Globus pallidus (tissue), 1 donor: ENCODE measurements at regions not wholly inside any gene's neighbourhood (a gene's known extent, or its start where the extent isn't known, plus 50 kb on each side); places are given as distances from the start of the nearest gene placed in this dataset.

Experiments used
- DNase-seq: peaks from one replicate; pipeline ENCODE4 v3.0.0-alpha.2; 2015; ENCODE audit warnings: low spot score

DNA sequence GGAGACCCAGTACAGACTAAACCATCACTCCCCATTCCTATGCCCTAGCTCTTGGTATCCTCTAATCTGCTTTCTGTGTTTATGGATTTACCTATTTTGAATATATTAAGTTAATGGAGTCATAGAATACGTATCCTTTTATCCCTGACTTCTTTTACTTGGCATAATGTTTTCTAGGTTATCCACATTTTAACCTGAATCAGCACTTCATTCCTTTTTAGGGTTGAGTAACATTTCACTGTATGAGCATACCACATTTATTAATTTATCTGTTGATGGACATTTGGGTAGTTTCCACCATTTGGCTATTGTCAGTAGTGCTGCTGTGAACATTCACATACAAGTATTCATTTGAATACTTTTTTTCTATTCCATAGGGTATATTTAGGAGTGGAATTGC, 157.3 kb upstream of the CTNNA2 start:
- no peak for DNase-seq

DNA sequence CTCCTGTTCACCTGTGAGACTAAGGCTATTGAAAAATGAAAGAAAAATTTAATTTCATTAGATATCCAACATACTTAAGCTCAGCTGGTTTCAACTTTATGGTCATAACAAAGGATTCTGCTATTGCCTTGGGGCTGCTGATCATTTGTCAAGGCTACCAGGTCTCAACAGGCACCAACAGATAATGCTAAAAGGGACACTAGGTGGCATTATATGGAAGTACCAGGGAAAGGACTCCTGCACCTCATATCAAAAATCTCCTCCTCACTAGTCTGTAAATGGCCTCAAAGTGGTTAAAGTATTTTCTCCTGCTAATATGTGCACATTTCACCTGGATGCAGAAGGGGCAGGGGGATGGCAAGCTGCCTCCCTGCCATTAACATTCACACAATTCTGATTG, 167.9 kb upstream of the REG3A start:
- DNase-seq = no peak

DNA sequence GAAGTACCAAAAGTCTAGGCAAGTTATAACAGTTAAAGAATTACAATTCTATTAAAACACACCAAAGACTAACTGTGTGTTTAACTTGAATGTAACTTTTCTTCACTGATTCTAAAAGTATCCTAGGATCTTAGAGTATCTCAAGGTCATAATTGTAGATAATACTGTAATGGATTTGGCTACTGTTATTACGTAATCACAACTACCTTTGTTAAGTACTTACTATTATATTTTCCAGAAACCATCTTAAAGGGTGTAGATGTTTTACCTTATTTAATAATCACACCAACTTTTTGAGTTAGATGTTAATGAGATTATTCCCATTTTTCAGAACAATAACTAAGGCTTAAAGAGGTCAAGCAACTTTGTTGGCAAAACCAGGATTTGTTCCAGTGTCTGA, 161.3 kb upstream of the REG3A start:
- no peak for DNase-seq

DNA sequence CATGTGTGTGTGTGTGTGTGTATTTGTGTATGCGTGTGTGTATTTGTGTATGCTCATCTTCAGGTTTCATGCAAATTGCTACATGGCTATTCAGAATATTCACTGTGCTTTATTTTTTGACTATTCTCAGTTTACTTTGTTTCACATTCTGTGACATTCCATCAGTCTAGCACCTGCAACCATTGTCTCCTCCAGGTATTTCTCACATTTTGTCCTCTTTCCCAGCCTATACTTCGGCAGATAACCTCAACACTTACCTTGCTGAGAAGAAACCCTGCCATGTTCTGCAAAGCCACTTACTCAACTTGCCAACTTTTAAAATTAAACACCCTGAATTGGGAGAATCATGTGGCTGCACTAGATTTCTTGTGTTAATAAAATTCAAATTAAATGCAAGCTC, 135.4 kb upstream of the REG3A start:
- DNase-seq = peak; percentile 34

DNA sequence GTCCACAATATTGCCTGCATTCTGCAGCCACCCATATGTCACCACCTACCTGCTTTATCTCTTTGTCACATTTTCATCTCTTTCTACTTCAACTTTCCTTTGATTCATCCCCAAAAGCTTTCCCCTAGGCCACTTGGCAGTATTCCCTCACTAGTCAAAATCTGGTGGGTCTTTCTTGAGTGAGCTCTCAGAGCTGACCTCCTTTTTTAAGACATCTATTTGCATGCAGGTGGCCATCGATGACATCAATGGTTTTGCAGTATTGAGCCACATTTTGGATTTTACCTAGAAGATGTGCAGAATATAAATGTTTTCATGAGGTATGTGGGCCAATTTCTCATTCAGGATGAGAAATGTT, 133.4 kb upstream of the REG3A start:
- DNase-seq = peak; percentile 56

DNA sequence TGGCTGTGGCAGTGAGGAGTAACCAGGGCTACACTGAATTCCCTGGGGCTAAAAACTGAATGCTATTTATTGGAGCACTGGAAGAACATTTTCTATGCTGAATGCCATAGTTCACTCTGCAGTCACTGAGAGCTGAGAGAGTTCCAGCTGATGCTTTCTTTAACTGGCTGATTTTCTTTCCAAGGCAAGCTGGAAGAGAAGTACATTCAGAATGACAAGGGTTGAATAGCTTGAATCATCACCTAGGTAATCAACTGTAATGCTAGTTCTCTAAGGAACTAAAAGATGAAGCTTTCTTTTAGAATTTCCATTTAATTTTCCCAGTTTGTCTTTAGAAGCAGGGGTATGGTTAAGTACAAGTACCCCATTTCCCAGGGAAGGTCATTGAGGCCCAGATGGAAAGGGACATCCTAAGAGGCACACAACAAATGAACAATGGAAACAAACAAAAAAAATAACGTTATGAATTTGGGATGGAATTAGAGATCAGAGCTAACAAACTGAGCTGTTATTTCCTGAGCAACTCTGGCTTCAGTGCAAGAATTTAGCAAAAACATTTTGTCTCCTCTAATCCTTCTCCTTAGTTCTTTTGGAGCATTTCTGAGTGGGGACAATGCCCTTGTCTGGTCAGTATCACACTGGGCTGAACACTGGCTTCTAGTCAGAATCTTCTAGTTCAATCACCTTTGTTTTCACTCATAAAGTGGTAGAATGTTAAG, 132.8 kb upstream of the REG3A start:
- peak; percentile 54 for DNase-seq

DNA sequence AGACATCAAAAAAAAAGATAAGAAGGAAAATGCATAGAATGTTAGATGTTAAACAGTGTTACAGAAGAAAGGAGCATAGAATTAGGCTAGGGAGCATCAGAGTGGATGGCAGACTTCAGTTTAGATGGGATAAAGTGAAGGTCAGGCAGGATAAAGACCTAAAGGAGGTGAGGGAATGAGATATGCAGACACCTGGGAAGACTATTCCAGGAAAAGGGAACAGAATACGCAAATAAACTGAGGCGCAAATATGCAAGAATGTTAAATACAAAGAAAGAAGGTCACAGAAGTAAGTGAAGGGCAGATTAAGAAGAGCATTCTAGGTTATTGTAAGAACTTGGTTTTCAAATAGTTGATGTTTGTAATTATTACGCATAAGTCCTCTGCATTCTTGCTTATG, 116.3 kb upstream of the REG3A start:
- no peak for DNase-seq

DNA sequence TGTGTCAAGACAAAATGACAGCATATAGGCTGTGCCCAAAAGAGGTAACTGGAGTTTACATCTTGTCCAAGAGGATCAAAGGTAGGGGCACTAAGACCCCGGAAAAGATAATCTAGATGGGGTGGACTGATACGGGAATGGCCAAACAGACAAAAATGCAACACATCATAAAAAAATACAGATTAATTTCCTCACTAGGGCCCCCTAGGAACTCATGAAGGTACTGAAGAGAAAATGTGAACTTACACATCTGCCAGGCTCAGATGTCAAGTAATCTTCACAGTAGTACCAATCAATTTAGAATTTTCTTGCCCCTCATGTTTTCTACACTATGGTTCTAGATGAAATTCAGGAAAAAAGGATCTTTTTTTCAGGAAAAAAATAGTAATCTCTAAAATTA, 115.6 kb upstream of the REG3A start:
- no peak for DNase-seq

DNA sequence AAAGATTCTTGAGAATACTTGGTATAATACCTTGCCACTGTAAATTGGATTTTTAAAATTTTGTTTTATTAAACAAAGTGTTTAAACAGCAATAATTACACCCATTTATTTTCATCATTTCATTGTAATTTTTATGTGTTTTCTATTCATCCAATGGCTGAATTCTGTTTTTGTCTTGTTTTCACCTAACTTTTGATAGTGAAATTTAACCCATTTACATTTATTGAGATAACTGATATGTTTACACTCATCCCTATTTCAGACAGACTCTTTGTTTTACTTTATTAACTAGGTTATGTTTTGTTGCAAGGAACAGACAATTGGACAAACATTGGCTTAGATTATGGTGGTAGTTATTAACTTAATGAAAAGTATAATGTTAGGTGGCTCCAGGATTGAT, 113.1 kb upstream of the REG3A start:
- no peak for DNase-seq

DNA sequence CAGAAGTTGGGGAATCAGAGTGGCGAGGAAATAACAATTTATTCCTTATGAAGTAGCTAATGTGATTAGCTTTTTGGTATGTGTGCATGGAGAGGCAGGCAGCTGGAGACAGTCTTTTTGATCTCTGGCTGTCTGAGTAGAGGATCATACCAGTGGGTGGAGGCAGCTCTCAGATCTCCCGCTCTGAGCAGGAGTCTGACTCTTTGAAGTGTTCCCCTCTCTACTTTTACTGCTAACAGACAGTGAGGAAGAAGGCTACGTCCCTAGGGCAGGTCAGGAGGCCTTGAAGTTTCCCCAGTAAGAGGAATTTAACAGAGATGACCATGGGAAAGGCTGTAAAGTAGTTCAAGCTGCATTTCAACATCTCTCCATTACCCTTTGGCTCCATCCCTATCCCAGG, 111.9 kb upstream of the REG3A start:
- no peak for DNase-seq

DNA sequence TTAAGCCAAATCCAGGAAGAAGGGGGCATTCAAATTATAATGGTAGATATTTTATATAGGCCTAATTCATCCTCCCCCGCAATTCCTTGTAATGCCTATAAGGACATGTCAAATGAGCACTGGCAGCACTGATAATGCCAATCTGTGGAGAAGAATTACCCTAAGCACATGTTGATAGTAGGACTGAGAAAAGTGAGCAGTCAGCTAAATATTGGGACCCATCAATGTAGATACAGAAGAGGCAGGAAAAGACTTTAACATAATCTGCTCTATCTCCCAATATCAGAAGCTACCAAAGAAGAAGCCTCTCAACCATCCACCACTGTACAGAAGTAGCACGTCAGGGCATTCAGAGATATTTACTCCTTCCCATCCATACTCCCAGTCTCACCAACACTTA, 101.3 kb upstream of the REG3A start:
- no peak for DNase-seq

DNA sequence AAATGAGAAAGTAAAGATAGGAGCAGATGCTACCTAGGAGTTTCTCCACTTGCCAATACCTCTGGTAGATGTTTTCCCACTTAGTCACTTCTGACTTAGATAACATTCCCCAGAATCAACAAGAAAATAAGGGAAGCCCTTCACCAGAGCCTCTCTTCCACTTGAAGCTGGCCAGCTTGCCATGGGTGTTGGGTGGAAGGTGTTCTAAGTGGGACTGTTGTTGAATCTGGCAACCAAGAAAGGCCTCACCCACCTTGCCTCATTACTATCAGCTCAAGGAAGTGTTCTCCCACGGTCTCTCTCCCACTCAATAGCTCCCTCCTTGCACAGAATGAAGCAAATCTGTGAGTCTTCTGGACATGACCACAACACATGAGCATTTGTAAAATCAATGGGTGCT, 100.4 kb upstream of the REG3A start:
- DNase-seq = no peak

DNA sequence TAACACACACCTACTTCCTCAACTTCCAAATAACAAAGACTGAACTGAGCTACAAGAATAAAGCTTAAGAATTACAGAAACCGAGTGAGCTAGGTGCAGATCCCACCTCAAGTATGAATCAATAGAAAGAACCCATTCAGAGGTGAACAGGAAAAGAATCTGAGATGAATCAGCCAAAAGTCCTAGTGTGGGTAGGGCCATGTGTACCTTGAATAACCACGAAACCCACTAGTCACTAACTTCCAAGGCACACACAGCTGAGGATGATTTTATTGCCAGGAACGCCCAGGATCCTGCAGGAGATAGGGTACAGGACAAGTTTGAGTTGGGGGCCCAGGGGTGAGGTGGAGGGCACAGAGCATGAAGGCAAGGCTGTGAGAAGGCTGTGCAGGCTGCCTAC, 99.7 kb upstream of the REG3A start:
- no peak for DNase-seq

DNA sequence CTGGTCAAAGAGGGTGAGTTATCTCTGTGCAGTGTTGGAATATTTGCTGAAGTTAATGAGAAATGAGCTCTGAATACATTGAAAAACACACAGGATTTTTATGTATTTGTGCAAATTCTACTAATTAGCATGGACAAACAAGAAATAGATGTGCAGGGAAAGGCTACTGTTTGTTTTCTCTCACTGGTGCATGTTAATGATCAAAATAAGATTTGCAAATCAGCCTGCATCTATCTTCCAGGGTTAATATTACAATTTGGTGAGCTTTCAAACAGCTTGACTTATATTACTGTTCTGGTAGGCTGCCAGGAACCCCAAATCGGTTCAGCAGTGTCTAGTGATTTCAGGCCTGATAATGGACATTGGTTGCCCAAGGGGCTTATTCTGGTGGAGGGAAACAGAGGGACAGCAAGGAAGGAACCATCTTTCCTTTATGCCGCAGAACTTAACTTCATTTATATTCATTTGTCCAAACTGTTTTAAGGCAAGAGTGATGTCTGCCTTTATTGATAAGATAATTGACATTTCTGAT, 93.8 kb upstream of the REG3A start:
- no peak for DNase-seq

DNA sequence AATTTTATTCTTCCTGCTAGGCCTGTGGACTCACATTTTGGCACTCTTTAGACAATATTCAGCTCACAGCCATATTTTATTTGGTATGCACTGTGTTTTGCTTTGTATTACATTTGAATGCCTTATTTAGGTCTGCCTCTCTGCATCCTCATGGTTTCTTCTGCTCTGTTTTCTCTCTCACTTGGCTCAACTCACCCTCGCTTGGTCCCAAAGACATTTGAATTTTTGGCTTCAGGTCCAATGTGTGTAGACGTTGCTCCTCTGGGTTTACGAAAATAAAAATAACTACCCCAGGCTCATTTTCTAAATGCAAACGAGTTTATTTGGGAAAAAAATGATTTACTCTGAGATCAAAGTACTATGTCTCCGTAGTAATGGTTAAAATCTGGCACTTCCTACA, 91.1 kb upstream of the REG3A start:
- DNase-seq = no peak

DNA sequence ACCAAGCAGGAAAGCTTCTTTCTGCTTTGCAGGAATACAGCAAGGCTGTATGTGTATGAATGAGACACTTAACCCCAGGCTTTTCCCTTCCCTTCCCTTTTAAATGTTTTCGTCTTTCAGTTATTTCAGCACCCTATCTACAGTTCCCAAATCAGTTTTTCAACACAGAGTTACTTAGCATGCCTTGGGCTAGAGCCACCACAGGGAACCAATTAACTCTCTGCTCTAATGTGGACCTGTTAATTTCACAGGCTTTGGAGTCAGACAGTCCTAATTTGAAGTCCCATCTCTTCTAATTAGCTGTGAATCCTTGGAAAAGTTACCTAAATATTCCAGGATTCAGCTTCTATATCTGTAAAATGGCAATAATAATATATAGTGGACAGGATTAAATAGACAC, 89.2 kb upstream of the REG3A start:
- no peak for DNase-seq

DNA sequence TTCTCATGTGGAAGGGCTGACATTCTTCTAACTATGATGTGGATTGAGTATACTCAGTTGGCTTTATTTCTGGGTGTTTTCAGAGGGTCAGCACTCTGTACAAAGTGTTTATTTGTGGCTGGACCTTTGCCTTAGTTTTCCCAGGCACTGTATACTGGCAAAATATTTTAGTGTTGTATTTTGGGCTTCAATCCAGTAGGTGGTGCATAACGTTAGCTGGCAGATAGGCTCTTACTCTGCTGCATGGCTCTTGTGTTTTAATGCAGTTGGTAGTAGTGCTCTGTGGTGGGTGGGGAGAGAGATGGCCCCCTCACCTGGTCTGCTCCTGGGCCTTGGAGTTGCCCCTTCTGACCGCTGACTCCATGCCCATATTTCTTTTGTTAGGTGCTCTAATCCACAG, 75.6 kb upstream of the REG3A start:
- no peak for DNase-seq

DNA sequence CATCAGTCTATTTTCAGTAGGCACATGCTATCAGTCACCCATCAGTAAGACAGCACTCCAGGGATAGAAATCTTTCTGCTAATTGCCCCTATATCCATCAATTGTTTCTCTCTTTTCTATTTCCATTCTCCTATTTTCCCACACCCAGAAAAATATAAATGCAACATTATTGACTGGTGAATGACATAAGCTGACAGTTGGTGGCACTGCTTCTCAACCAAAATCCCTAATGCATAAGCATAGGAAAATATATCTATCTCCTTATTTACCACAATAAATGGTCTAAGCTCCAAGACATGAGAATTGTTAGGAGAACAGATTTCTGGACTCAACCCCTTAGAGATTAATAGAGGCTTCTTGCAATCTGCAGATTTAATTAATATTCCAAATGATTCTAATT, 64.0 kb upstream of the REG3A start:
- DNase-seq = no peak

DNA sequence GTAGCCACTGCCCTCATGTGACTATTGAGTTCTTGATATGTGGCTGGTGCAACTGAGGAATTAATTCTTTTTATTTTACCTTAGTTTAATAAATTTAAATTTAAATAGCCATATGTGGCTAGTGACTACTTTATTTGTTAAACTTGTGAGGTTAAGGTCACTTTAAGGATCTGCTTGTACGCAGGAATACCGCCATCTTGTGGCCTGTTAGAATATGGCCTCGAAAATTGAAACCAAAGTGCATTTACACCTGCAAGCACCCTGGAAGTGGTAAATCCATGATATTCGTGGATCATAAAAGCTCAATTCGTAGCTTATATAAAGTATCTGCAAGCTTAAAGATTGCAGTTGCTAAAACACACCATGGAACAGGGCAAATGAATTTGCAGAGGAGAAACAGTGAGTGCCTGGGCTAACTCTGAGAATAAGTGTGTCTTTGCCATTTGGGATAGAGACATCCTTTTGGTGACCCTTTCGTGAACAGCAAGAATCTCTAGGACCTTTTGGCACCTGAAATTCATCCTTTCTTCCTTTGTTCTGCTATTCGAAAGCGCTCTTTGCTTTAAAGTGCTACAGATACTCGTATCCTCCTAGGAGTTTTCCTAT, 59.9 kb upstream of the REG3A start:
- DNase-seq = peak; percentile 47

DNA sequence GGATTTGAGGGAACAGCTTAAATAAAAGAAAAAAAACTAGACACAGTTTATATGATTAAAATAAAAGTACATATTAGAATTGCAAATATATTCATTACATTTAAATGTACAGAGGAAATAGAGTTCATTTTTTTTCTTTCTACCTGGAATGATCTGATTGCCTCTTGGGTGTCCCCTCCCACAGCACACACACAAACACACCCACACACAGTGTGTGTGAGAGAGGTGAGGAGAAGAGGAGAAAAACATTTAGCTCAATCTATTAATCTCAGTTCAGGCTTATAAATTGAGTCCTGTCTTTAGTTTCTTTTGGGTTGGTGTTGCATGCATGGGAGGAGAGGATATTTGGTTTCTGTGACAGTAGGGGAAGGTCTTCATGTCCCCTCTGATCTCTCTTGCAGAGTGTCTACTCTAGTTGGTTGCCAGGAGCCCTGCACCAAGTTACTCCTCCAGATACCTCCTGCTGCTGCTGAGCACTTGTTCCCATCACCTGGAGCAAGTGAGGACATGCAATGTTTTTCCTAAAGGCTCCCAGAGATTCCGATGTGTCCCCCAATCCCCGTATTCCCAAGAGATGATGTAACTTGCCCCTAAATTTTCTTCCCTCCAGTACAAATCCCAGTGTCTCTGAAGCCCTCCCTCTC, 50.8 kb upstream of the REG3A start:
- DNase-seq = no peak
